ENCODE measurements at regions not wholly inside any gene's neighbourhood (a gene's known extent, or its start where the extent isn't known, plus 50 kb on each side); places are given as distances from the start of the nearest gene placed in this dataset.

- Histone ChIP-seq H2AFZ (ENCODE audit: low read depth) (no peak overlapping the region), H3K36me3 (ENCODE audit: insufficient read depth) (no peaks in the 10 kb centered on the region), H3K4me2 (no peak overlapping the region), H3K9ac (no peak overlapping the region), H4K20me1 (ENCODE audit: insufficient read depth) (no peaks in the 10 kb centered on the region), H3K27me3 (ENCODE audit: insufficient read depth, low read depth) (no peaks in the 10 kb centered on the region), H3K79me2 (ENCODE audit: insufficient read depth, low read depth) (no peaks in the 10 kb centered on the region), H3K27ac (no peak overlapping the region), H3K4me1 (ENCODE audit: low read depth, poor library complexity, severe bottlenecking) (no peaks in the 10 kb centered on the region), H3K4me3 (IDR thresholded peaks at IDR 0.05; ENCODE audit: insufficient read depth, low read depth, low read length) (no peak overlapping the region)
- TF ChIP-seq CTCF (conservative IDR thresholded peaks at IDR 0.05; ENCODE audit: low read depth, low read length), result no peak
Observed at GRCh38 chrX:10939424-10939823, 171.7 kb upstream of the HCCS start.

- TF ChIP-seq CTCF (conservative IDR thresholded peaks at IDR 0.05; ENCODE audit: low read depth, low read length), result no peak
- Histone ChIP-seq H2AFZ (ENCODE audit: low read depth) (no peak overlapping the region), H3K79me2 (ENCODE audit: insufficient read depth, low read depth) (no peaks in the 10 kb centered on the region), H4K20me1 (ENCODE audit: insufficient read depth) (no peaks in the 10 kb centered on the region), H3K4me2 (no peak overlapping the region), H3K27ac (no peak overlapping the region), H3K36me3 (ENCODE audit: insufficient read depth) (no peaks in the 10 kb centered on the region), H3K4me1 (ENCODE audit: low read depth, poor library complexity, severe bottlenecking) (no peaks in the 10 kb centered on the region), H3K9ac (no peak overlapping the region), H3K27me3 (ENCODE audit: insufficient read depth, low read depth) (no peaks in the 10 kb centered on the region), H3K4me3 (IDR thresholded peaks at IDR 0.05; ENCODE audit: insufficient read depth, low read depth, low read length) (no peak overlapping the region)
Observed at GRCh38 chrX:10944136-10944885, 166.8 kb upstream of the HCCS start.

- Histone ChIP-seq H4K20me1 (ENCODE audit: insufficient read depth) (no peaks in the 10 kb centered on the region), H3K79me2 (ENCODE audit: insufficient read depth, low read depth) (no peaks in the 10 kb centered on the region)
- TF ChIP-seq CTCF (conservative IDR thresholded peaks at IDR 0.05; ENCODE audit: low read depth, low read length), result no peak
Observed at GRCh38 chrX:10945498-10945897, 165.6 kb upstream of the HCCS start.

GRCh38 chrX:10949541-10949940 lies 161.6 kb upstream of the HCCS start:
- Histone ChIP-seq H4K20me1 (ENCODE audit: insufficient read depth) (no peaks in the 10 kb centered on the region), H3K4me2 (no peak overlapping the region), H3K27ac (no peak overlapping the region), H3K27me3 (ENCODE audit: insufficient read depth, low read depth) (no peaks in the 10 kb centered on the region), H3K4me3 (IDR thresholded peaks at IDR 0.05; ENCODE audit: insufficient read depth, low read depth, low read length) (no peak overlapping the region), H2AFZ (ENCODE audit: low read depth) (no peak overlapping the region), H3K79me2 (ENCODE audit: insufficient read depth, low read depth) (no peaks in the 10 kb centered on the region), H3K36me3 (ENCODE audit: insufficient read depth) (no peaks in the 10 kb centered on the region), H3K9ac (no peak overlapping the region), H3K4me1 (ENCODE audit: low read depth, poor library complexity, severe bottlenecking) (no peaks in the 10 kb centered on the region)
- no peak for TF ChIP-seq CTCF (conservative IDR thresholded peaks at IDR 0.05; ENCODE audit: low read depth, low read length)

More at GRCh38 chrX:10945498-10945897, 165.6 kb upstream of the HCCS start:
- H3K9ac ChIP-seq, result no peak overlapping the region
- H3K4me2 ChIP-seq, result no peak overlapping the region
- H2AFZ ChIP-seq (ENCODE audit: low read depth), result no peak overlapping the region
- no peaks in the 10 kb centered on the region for H3K4me1 ChIP-seq (ENCODE audit: low read depth, poor library complexity, severe bottlenecking)
- no peaks in the 10 kb centered on the region for H3K36me3 ChIP-seq (ENCODE audit: insufficient read depth)
- H3K4me3 ChIP-seq (IDR thresholded peaks at IDR 0.05; ENCODE audit: insufficient read depth, low read depth, low read length), result no peak overlapping the region
- no peak overlapping the region for H3K27ac ChIP-seq
- H3K27me3 ChIP-seq (ENCODE audit: insufficient read depth, low read depth), result no peaks in the 10 kb centered on the region
